GM19324 (cell line): ENCODE measurements at regions not wholly inside any gene's neighbourhood (a gene's known extent, or its start where the extent isn't known, plus 50 kb on each side); places are given as distances from the start of the nearest gene placed in this dataset.

Experiments
- ATAC-seq: cut with Tn5 transposase; IDR thresholded peaks from one replicate; pipeline ENCODE4 v1.9.1; 2021; ENCODE audit warnings: mild to moderate bottlenecking, moderate library complexity; ENCODE audit not compliant: unreplicated experiment, low FRiP score

DNA sequence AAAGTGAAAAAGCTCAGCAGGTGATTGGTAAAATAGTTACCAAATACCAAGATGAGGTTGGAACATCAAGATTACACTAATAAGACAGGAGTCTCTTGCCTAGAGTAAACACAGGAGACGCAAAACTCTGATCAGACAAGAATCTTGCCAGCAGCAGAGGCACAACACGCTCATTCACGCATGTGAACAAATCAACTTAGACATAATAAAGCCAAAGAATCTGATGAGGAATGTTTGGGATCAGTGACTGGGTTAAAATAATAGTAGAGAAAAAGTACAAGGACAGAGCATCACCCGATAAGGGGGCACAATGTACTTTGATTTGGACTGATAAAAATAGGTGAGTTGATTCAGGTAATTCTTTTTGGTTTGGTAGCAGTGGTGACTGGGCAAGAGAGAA lies 159.5 kb upstream of the GRIP1 start:
- ATAC-seq: no peak

GRCh38 chr12:66848967-66849366 lies 170.1 kb upstream of the GRIP1 start:
- ATAC-seq: no peak

DNA sequence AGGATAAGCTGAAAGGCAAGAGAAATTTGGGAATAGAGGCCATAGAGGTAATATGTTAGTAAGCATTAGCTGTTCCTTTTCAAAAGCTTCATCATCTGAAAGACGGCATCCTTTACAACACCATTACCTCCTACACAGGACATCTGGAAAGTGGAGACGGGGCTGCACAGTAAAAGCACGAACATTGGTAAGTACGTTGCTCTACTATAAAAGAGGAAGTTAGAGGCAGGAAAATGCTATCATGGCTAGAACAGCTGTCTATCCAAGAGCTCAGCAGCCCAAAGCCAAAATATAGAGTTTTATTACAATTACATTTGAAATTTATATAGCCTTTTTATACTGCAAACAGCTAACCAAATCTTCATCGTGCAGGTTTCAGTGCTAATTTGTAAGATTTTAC lies 172.3 kb upstream of the GRIP1 start:
- no peak for ATAC-seq

DNA sequence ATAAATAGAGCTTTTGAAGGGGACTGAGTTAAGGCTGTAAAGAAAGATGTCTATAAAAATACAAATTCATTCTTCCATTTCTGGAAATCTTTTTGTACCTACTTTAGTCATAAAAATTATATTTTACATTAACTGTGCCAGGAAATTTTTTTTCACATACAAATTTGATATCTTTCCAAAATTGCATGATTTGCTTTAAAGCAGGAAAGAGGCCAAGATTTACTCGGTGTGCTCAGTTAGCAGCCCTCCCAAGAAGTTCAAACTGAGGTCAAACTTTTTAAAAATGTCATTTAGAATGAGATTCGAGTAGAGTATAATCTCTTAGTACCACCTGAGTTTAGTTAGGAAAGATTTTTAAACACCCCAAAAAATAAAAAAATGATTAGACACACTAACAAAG lies 173.2 kb upstream of the GRIP1 start:
- no peak for ATAC-seq

GRCh38 chr12:66852765-66853164 lies 173.9 kb upstream of the GRIP1 start:
- ATAC-seq: no peak

GRCh38 chr12:66859751-66860440 lies 181.0 kb upstream of the GRIP1 start:
- no peak for ATAC-seq

DNA sequence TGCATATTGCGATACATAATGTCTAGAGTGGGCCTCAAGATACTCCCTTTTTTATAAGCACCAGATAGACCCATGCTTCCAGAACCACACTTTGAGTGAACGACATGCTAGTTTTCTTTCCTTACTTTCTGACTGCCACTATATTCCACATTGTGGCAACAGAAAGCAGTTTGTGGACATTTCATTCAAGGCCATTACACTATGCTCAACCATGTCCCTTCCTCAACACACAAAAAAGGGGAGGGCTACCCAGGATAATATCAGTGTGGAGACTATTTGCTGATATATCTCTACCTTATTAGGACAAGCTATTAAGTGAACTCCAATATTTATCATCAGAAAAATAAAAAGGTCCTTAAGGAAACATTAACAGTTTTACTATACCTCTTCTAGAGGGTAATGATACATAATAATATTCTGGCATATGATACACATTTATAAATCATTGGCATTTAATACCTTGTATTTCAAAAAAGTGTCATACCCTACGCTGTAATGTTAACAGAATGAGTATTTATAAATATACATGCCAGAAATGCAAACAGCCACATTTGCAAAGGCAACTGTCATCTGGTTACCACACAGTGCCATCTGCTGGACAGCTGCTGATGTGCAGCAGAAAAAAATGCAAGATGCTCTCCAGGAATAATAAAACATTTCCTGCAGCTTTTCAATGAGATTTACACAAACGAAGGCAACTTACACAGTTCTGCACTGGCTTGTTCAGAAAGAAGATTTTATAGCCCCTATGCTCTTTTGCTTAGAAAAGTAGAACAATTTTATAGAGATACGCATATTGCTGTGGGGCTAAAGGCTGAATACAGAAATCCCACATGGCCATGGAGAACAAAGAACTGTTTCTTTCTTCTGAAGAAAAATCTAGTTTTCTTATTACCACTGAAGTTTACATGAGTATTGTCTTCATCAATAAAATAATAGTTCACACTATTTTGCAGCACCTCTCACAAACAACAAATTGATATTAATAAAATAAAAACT lies 182.2 kb upstream of the GRIP1 start:
- ATAC-seq: peak; percentile 53

DNA sequence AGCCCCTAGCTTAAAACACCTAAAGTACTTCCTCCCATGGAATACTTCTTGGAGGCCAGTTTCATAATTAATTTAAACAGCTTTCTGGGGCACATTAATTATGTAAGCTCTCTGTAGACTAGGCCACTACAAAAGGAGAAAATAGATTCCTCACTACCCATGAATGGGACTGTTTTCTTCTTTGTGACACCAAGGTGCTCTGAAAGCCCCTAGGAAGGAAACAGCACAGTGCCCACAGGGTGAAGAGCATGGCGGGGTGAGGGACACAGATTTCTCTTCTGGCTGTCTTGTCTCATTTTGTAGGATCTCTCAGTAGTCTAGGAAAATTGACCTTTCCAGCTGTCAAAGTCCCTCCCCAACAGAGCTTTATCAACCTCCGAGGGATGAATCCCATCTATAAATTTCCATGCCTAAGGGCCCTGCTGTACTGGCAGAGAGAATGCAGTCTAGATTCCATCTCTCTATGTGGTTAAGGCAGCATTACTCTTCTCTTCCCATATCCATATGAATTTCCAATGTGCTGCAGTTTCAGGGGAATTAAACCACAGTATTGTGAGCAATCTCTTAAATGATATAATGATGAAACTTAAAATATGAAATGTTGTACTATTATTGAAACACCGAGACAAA lies 183.6 kb upstream of the GRIP1 start:
- ATAC-seq: no peak

DNA sequence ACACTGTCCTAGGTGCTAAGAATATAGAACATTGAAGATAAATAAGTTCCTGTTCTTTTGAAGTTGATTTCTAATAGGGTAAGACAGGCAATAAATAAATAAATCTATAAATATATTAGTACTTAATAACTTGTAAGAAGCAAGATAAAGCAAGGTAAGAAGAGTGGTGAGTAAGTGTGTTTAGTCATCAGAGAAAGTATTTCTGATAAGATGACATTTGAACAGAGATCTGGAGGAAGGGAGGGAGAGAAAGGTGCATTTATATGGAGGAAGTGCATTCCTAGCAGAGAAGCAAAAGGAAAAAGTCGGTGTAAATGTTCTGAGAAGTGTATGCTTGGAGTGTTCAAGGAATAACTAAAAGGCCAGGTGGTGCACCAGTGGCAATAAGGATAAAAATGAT lies 184.4 kb upstream of the GRIP1 start:
- no peak for ATAC-seq

GRCh38 chr12:66877925-66878324 lies 199.0 kb upstream of the GRIP1 start:
- ATAC-seq: no peak

DNA sequence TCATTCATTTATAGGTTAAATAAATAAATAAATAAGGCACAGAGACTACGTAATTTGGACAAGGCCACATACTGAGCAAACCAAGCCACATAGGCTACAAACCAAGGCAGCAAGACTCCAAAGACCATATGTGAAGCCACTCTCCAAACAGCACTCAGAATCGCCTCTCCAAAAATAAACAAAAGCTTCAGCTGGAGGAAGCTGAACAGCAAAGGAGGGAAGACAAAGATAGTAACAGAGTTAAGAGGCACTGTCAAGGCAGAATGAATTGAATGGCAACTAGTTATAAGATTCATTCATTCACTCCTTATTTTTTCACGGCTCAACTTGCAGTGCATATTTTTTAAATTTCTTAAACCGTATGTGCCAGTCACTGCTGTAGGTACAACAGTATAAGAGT lies 200.5 kb upstream of the GRIP1 start:
- no peak for ATAC-seq

GRCh38 chr12:66881386-66881785 lies 202.5 kb upstream of the GRIP1 start:
- no peak for ATAC-seq

- ATAC-seq: no peak
Observed at GRCh38 chr12:66884091-66884490, 205.2 kb upstream of the GRIP1 start.

DNA sequence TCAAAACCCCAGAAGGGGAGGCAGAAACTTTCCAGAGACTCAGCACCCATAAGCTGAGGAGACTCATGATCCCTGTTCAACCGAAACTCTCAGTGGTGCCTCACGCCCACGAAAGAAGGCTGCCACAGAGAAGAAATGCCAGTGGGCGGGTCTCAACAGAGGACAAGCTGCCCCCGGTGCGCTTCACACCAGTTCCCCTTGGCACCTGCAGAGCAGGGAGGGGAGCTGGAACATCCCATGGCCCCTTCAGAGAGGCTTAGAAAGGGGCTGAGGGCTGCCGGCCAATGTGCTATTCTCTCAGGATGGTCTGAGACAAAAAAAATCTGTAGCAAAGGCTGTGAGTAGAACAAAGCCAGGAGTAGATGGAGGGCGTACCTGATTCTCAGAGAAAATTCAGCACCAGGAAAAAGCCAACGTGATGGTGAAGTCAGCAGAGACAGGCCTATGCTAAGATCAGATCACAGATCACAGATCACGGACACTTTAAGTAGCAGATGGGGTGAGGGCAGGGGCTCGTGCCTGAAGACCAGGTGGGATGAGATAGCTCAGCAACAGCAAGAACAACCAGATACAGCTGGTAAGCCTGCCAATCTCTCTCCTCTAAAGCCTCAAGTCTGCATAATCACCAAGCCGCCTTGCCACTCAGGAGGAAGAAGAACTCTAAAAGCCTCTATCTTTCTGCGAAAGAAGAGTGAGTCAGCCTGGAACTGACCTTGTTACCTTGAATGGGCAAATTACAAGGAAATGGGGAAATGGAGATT lies 206.4 kb upstream of the GRIP1 start:
- ATAC-seq: no peak

DNA sequence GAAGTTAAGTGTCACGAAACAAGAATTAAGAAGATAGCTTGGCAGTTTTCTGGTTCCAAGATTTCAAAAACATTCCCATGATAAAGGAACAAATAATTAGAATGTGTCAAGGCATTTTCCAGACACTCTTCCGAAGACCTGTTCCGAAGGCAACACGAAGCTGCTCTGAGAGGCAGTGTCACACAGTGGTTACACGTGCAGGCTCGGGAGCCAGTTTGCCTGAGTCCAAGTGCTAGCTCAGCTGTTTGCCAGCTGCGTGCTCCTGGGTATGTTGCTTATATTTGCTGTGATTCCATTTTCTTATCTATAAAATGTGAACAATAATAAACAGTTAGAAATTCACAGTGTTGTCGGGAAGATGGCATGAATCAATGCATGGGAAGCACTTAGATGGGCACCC lies 217.9 kb upstream of the GRIP1 start:
- ATAC-seq: no peak

DNA sequence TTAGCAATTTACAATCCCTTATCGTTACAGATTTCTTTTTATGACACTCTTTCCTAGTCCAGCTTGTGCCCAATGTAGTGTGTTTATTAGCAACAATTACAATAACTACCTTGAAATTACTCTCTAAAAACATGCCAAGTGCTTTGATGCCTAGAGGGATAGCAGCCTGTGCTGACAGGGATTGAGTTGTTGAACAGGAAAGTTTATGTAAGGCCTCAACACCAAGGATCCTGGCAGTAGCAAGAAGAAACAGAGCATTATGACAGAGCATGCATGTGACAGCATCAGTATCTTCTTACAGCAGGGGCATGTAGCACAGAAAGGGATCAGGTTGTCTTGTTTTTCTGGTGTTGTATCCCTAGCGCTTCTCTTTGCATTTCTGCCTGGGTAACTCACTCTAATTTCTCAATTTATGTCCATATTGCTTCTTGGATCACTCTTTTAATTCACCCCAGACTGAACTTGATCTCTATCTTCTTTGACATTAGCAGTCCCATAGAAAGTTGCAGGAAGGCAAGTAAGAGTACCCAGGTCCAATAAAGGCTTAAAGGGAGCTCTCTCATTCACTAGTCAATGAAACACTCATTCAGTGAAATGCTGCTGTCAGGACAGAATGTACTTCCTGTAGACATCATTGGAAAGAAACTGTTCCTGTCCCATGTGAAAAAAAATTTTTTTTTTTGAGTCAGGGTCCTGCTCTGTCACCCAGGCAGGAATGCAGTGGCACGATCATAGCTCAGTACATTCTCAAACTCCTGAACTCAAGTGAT lies 220.0 kb upstream of the GRIP1 start:
- ATAC-seq: no peak

DNA sequence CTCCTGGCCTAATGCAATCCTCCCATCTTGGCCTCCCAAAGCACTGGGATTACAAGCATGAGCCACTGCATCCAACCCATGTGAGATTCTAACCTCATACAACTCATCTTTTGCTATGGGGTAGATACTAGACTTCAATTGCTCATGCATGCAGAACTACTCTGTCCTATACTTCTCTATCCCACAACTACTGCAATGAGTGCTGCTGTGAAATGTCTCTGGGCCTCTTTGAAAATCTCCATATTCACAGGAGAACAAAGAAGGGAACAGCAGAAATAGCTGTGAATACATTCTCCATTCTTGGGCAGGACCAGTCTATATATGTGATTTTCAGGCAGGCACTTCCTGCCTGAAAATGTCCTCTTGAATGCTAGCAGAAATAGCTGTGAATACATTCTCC lies 220.7 kb upstream of the GRIP1 start:
- ATAC-seq: no peak

GRCh38 chr12:66900616-66901015 lies 221.7 kb upstream of the GRIP1 start:
- ATAC-seq: no peak

DNA sequence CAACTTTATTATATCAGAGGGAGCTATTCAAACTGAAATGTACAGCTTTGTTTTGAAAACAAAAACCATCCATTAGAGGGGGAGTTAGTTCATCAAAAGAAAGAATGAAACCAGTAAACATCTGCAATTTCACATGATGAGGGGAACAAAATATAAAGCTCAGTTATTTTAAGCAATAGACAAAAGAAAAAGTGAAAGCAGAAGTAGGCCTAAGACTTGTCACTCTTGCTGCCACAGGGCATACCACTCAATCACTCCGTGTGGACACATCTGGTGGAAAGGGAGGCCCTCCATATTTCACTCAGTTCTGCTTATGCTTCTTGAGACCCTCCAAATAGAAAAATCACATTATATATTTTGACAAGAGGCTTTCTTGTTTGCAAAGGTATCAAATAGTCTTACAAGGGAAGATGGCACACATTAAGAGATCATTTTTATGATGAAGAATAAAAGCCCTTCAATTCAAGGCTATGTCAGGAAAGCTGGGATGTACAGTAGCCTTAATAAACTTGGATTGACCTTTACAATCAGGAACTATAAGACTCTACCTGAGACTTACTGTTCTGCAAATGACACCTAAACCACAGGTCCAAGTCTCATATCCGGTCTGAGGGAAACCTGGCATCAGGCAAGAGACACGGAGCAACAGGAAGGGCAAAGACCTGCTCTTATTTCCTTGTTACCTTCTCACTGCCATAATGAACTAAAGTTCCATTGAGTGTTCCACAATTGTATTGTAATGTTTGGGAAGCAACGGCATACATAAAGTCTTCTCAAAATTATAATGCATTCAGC lies 222.5 kb upstream of the GRIP1 start:
- ATAC-seq: peak; percentile 91
